ENCODE measurements at regions not wholly inside any gene's neighbourhood (a gene's known extent, or its start where the extent isn't known, plus 50 kb on each side); places are given as distances from the start of the nearest gene placed in this dataset.

DNA sequence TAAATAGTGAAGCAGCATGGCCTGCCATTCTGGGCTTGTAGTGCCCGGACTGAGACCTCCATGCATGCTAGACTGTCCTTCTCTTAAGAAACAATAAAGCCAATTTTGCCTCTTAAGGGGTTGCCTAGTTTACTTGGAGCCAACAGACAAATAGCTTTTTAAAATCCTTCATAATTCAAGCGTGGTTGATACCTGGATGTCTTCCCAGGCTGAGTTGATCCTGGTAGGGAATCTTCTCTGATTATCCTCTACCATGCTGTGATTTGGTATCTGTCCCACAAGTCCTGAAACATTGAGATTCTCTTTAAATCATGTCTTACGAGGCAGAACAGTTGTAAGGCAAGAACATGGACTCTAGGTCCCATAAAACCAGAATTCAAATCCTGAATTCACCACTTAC, 359.6 kb upstream of the CCL2 start:
- ATAC-seq (ENCODE audit: insufficient read depth, low FRiP score): no peak
- WGBS, 2 donors: 73 to 81% methylated on average over 3 of the region's 3 CpGs
- no peak overlapping the region for H3K4me3 ChIP-seq
- no peaks in the 10 kb centered on the region for H3K36me3 ChIP-seq (ENCODE audit: control insufficient read depth in 4 of 4, insufficient read depth in 4 of 4, low read length in 4 of 4)
- H3K27me3 ChIP-seq (ENCODE audit: control insufficient read depth in 3 of 3, insufficient read depth in 3 of 3, low read length in 2 of 3): peaks cover 0 to 8% (median 5%) of the 10 kb centered on the region in 3 donors
- H3K27ac ChIP-seq (ENCODE audit: low read depth in 1 of 2, low read length in 1 of 2): no peak overlapping the region
- no peak overlapping the region for H3K9ac ChIP-seq (ENCODE audit: insufficient read depth in 1 of 2, low read length in 2 of 2)
- H3K9me3 ChIP-seq (ENCODE audit: control insufficient read depth in 4 of 4, insufficient read depth in 3 of 4, low read length in 3 of 4): peaks cover 0 to 2% (median 0%) of the 10 kb centered on the region in 4 donors
- no peak for TF ChIP-seq CTCF (IDR thresholded peaks at IDR 0.05; ENCODE audit: control extremely low read depth, extremely low read depth)
- H3K4me1 ChIP-seq (ENCODE audit: control insufficient read depth in 5 of 5, insufficient read depth in 5 of 5, low read length in 5 of 5): no peaks in the 10 kb centered on the region
- DNase-seq: no peak

DNA sequence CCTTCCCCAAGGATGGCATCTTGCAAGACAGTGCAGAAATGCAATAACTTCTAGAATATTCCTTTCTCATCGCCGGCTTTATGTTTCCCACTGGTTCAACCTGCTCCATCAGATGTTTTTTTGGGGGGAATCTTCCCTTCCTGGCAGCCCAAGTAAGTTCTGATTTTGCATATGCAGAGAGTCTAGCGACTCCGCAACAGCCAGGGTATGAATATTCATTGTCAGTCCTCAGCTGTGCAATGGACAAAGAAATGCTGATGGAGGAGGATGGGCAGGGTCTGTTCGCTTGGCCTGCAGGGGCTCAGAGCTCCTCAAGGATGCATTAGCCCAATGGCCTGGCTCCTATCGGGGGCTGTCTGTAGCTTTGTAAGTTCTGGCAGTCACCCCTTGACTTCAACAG, 358.8 kb upstream of the CCL2 start:
- H3K9ac ChIP-seq (ENCODE audit: insufficient read depth in 1 of 2, low read length in 2 of 2): no peak overlapping the region
- peaks cover 0 to 2% (median 0%) of the 10 kb centered on the region in 4 donors for H3K9me3 ChIP-seq (ENCODE audit: control insufficient read depth in 4 of 4, insufficient read depth in 3 of 4, low read length in 3 of 4)
- TF ChIP-seq CTCF (IDR thresholded peaks at IDR 0.05; ENCODE audit: control extremely low read depth, extremely low read depth): no peak
- ATAC-seq (ENCODE audit: insufficient read depth, low FRiP score) (no peak), DNase-seq (no peak)
- WGBS, 2 donors: 57 to 67% methylated on average over 6 of the region's 6 CpGs
- H3K4me3 ChIP-seq: no peak overlapping the region
- H3K27me3 ChIP-seq (ENCODE audit: control insufficient read depth in 3 of 3, insufficient read depth in 3 of 3, low read length in 2 of 3): peaks cover 0 to 10% (median 5%) of the 10 kb centered on the region in 3 donors
- H3K36me3 ChIP-seq (ENCODE audit: control insufficient read depth in 4 of 4, insufficient read depth in 4 of 4, low read length in 4 of 4): no peaks in the 10 kb centered on the region
- no peaks in the 10 kb centered on the region for H3K4me1 ChIP-seq (ENCODE audit: control insufficient read depth in 5 of 5, insufficient read depth in 5 of 5, low read length in 5 of 5)
- no peak overlapping the region for H3K27ac ChIP-seq (ENCODE audit: low read depth in 1 of 2, low read length in 1 of 2)

GRCh38 chr17:33901085-33901484, 354.0 kb upstream of the CCL2 start:
- 75 to 78% methylated on average over 2 of the region's 2 CpGs for WGBS, 2 donors
- Histone ChIP-seq H3K4me3 (no peak overlapping the region), H3K9me3 (ENCODE audit: control insufficient read depth in 4 of 4, insufficient read depth in 3 of 4, low read length in 3 of 4) (peaks cover 0 to 2% (median 0%) of the 10 kb centered on the region in 4 donors), H3K27me3 (ENCODE audit: control insufficient read depth in 3 of 3, insufficient read depth in 3 of 3, low read length in 2 of 3) (peaks cover 0 to 7% (median 0%) of the 10 kb centered on the region in 3 donors), H3K27ac (ENCODE audit: low read depth in 1 of 2, low read length in 1 of 2) (no peak overlapping the region), H3K36me3 (ENCODE audit: control insufficient read depth in 4 of 4, insufficient read depth in 4 of 4, low read length in 4 of 4) (no peaks in the 10 kb centered on the region), H3K9ac (ENCODE audit: insufficient read depth in 1 of 2, low read length in 2 of 2) (no peak overlapping the region), H3K4me1 (ENCODE audit: control insufficient read depth in 5 of 5, insufficient read depth in 5 of 5, low read length in 5 of 5) (no peaks in the 10 kb centered on the region)
- no peak for TF ChIP-seq CTCF (IDR thresholded peaks at IDR 0.05; ENCODE audit: control extremely low read depth, extremely low read depth)
- DNase-seq (no peak), ATAC-seq (ENCODE audit: insufficient read depth, low FRiP score) (no peak)

DNA sequence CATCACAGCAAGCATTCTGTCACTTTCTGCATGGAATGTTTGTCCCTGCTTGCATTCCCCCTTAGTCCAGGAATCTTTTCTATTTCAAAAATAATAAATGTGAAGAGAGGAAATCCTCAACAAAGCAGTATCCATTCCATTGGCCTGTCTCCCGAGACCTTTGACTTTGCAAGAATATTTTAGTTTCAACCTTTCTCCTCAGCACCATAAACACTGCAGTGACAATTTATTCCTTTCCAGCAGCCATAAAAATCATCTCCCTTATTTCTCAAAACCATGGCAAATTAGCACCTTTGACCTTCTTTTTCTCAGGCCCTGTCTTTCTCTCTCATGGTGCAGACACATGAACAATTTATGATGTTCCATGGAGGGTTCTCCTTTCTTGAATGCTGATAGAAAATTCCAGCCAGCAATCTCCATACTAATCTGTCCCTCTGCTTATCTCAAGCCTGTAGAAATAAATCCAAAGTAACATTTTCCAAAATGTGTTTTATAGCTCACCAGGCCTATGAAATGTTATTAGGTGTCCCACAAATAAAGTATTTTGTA, 352.1 kb upstream of the CCL2 start:
- no peak for DNase-seq
- Histone ChIP-seq H3K4me1 (ENCODE audit: control insufficient read depth in 5 of 5, insufficient read depth in 5 of 5, low read length in 5 of 5) (no peaks in the 10 kb centered on the region), H3K9me3 (ENCODE audit: control insufficient read depth in 4 of 4, insufficient read depth in 3 of 4, low read length in 3 of 4) (peaks cover 0 to 2% (median 0%) of the 10 kb centered on the region in 4 donors), H3K27ac (ENCODE audit: low read depth in 1 of 2, low read length in 1 of 2) (no peak overlapping the region), H3K9ac (ENCODE audit: insufficient read depth in 1 of 2, low read length in 2 of 2) (no peak overlapping the region), H3K36me3 (ENCODE audit: control insufficient read depth in 4 of 4, insufficient read depth in 4 of 4, low read length in 4 of 4) (no peaks in the 10 kb centered on the region), H3K4me3 (no peak overlapping the region), H3K27me3 (ENCODE audit: control insufficient read depth in 3 of 3, insufficient read depth in 3 of 3, low read length in 2 of 3) (peaks cover 0 to 7% (median 0%) of the 10 kb centered on the region in 3 donors)
- 73 to 79% methylated on average over 1 of the region's 1 CpG for WGBS, 2 donors
- TF ChIP-seq CTCF (IDR thresholded peaks at IDR 0.05; ENCODE audit: control extremely low read depth, extremely low read depth): no peak
- ATAC-seq (ENCODE audit: insufficient read depth, low FRiP score): no peak

All from lung (tissue), 11 donors.